GM21367 (cell line): ENCODE measurements at regions not wholly inside any gene's neighbourhood (a gene's known extent, or its start where the extent isn't known, plus 50 kb on each side); places are given as distances from the start of the nearest gene placed in this dataset.
A peak's percentile ranks its signal among the peaks of the same experiment; 100 is the strongest.
"Not testable (repeated sequence)": the region's sequence is repeated elsewhere in the genome, so short reads cannot be mapped to it uniquely, and the experiment has no call there.

Source experiments
- ATAC-seq: cut with Tn5 transposase; IDR thresholded peaks from one replicate; pipeline ENCODE4 v1.9.1; 2021; ENCODE audit not compliant: unreplicated experiment

GRCh38 chr21:8194042-8194441 lies 2327.3 kb upstream of the TPTE start:
- peak; percentile 65 for ATAC-seq

GRCh38 chr21:8197377-8198027 lies 2323.9 kb upstream of the TPTE start:
- ATAC-seq = not testable (repeated sequence)

- ATAC-seq = not testable (repeated sequence)
Observed at GRCh38 chr21:8205094-8205891, 2316.1 kb upstream of the TPTE start.

GRCh38 chr21:8205892-8206188 lies 2315.5 kb upstream of the TPTE start:
- ATAC-seq = not testable (repeated sequence)

GRCh38 chr21:8212986-8213550 lies 2308.3 kb upstream of the TPTE start:
- ATAC-seq = peak; percentile 65

- ATAC-seq = not testable (repeated sequence)
Observed at GRCh38 chr21:8214539-8214938, 2306.8 kb upstream of the TPTE start.

- not testable (repeated sequence) for ATAC-seq
Observed at GRCh38 chr21:8229366-8230150, 2291.8 kb upstream of the TPTE start.

GRCh38 chr21:8231252-8231651 lies 2290.1 kb upstream of the TPTE start:
- ATAC-seq = not testable (repeated sequence)

GRCh38 chr21:8233000-8233399 lies 2288.4 kb upstream of the TPTE start:
- ATAC-seq = not testable (repeated sequence)

- not testable (repeated sequence) for ATAC-seq
Observed at GRCh38 chr21:8234059-8234458, 2287.3 kb upstream of the TPTE start.

- peak; percentile 37 for ATAC-seq
Observed at GRCh38 chr21:8244723-8245641, 2276.4 kb upstream of the TPTE start.

- ATAC-seq = peak; percentile 82
Observed at GRCh38 chr21:8245642-8246402, 2275.6 kb upstream of the TPTE start.

- ATAC-seq = not testable (repeated sequence)
Observed at GRCh38 chr21:8251701-8252100, 2269.7 kb upstream of the TPTE start.

GRCh38 chr21:8255094-8255493 lies 2266.3 kb upstream of the TPTE start:
- ATAC-seq = not testable (repeated sequence)

- ATAC-seq = not testable (repeated sequence)
Observed at GRCh38 chr21:8257083-8257799, 2264.1 kb upstream of the TPTE start.

GRCh38 chr21:8260065-8260627 lies 2261.2 kb upstream of the TPTE start:
- ATAC-seq = not testable (repeated sequence)
